Activated CD4-positive, alpha-beta T cell treated with anti-CD3 and anti-CD28 coated beads, Interleukin-2, amount 10 ng/mL, durations not matched to agents 7 days and 5 days (primary cell): ENCODE measurements at regions not wholly inside any gene's neighbourhood (a gene's known extent, or its start where the extent isn't known, plus 50 kb on each side); places are given as distances from the start of the nearest gene placed in this dataset.

ENCODE experiments used
- CTCF ChIA-PET: fragments of 350-600 bp; sonication (Branson Sonifier 250); formaldehyde crosslinking; loops from one replicate; lab custom pipeline; 2021; ENCODE audit warnings: antibody characterized with exemption; lab: Charles Lee
- POLR2A ChIA-PET: fragments of 350-600 bp; sonication (Branson Sonifier 250); formaldehyde crosslinking; loops from one replicate; lab custom pipeline; 2021; ENCODE audit warnings: antibody characterized with exemption; lab: Charles Lee
- DNase-seq: peaks from one replicate; pipeline ENCODE4 v3.0.0-alpha.2; 2020
- H3K27ac Mint-ChIP-seq: one replicate; pipeline ENCODE4 v1.8.0; 2021; ENCODE audit warnings: mild to moderate bottlenecking, moderate library complexity, mixed read lengths
- H3K27me3 Mint-ChIP-seq: one replicate; pipeline ENCODE4 v1.8.0; 2021; ENCODE audit warnings: mixed read lengths
- H3K36me3 Mint-ChIP-seq: one replicate; pipeline ENCODE4 v1.8.0; 2021; ENCODE audit warnings: low read depth, mixed read lengths
- H3K4me1 Mint-ChIP-seq: one replicate; pipeline ENCODE4 v1.8.0; 2021; ENCODE audit warnings: mixed read lengths
- H3K4me3 Mint-ChIP-seq: one replicate; pipeline ENCODE4 v1.8.0; 2021; ENCODE audit warnings: mild to moderate bottlenecking, moderate library complexity, mixed read lengths
- H3K9me3 Mint-ChIP-seq: one replicate; pipeline ENCODE4 v1.8.0; 2021; ENCODE audit warnings: mixed read lengths

- Mint-ChIP-seq H3K27me3 (no peaks in the 10 kb centered on the region), H3K27ac (no peak overlapping the region), H3K4me3 (no peak overlapping the region), H3K9me3 (no peaks in the 10 kb centered on the region), H3K4me1 (no peaks in the 10 kb centered on the region), H3K36me3 (no peaks in the 10 kb centered on the region)
- DNase-seq: no peak
- POLR2A ChIA-PET: no interaction called here
- CTCF ChIA-PET: interaction anchor here (0.6 kb wide), 1 partner anchor 1706 kb away, joined by 4 read pairs; no protein-coding TSS in a partner anchor
Observed at GRCh38 chr13:104895521-104895920, 1639.9 kb downstream of the EFNB2 start.

- Mint-ChIP-seq H3K9me3 (peaks cover 1% of the 10 kb centered on the region), H3K4me3 (no peak overlapping the region), H3K27ac (no peak overlapping the region), H3K27me3 (no peaks in the 10 kb centered on the region), H3K36me3 (no peaks in the 10 kb centered on the region), H3K4me1 (peaks cover 5% of the 10 kb centered on the region)
- ChIA-PET POLR2A (no interaction called here), CTCF (no interaction called here)
- no peak for DNase-seq
Observed at GRCh38 chr13:104875038-104875754, 1660.3 kb downstream of the EFNB2 start.

DNA sequence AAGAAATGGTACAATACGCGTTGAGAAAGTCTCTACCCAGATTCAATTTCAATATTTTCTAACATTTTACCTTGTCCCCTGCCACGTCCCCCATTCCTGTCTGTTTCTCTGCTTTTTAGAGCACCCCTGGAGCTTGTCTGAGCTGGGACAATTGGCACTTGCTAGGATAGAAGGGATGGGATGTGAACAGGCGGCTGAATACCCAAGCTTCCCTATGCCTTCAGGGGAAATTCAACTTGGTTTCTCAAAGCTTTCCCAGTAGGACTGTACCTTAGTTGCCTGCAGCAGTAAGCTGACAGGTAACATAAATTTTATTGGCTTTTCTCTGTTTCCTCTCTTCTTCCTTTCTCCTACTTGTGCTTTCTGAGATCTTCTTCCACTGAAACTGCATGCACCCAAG lies 1663.3 kb downstream of the EFNB2 start:
- DNase-seq: no peak
- peaks cover 9% of the 10 kb centered on the region for H3K9me3 Mint-ChIP-seq
- no peak overlapping the region for H3K4me3 Mint-ChIP-seq
- POLR2A ChIA-PET: interaction anchor here (0.7 kb wide), 1 partner anchor 1954 kb away, joined by 3 read pairs; no protein-coding TSS in a partner anchor
- H3K4me1 Mint-ChIP-seq: peaks cover 15% of the 10 kb centered on the region
- CTCF ChIA-PET: no interaction called here
- no peak overlapping the region for H3K27ac Mint-ChIP-seq
- no peaks in the 10 kb centered on the region for H3K27me3 Mint-ChIP-seq
- no peaks in the 10 kb centered on the region for H3K36me3 Mint-ChIP-seq

DNA sequence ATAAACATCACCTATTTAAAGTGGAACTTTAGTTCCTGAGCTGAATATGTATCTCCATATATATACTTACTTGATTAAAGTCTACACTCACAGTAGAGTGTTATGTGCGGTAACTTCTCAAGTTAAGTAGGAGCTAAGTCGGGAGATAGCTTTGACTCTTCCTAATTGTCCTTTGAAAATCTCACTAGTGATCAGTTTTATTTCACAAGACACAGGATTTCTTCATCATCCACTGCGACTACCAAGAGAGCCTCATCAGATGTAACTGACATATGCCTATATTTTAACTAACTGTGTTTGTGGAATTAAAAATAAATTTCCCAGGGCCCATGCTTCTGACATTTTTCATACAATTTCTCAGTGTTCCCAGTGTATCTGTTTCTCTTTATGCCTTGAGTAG lies 1664.0 kb downstream of the EFNB2 start:
- H3K27me3 Mint-ChIP-seq: no peaks in the 10 kb centered on the region
- POLR2A ChIA-PET: interaction anchor here (0.7 kb wide), 1 partner anchor 1955 kb away, joined by 3 read pairs; no protein-coding TSS in a partner anchor
- peaks cover 9% of the 10 kb centered on the region for H3K9me3 Mint-ChIP-seq
- peaks cover 15% of the 10 kb centered on the region for H3K4me1 Mint-ChIP-seq
- H3K4me3 Mint-ChIP-seq: no peak overlapping the region
- H3K27ac Mint-ChIP-seq: no peak overlapping the region
- no peaks in the 10 kb centered on the region for H3K36me3 Mint-ChIP-seq
- CTCF ChIA-PET: no interaction called here
- no peak for DNase-seq

DNA sequence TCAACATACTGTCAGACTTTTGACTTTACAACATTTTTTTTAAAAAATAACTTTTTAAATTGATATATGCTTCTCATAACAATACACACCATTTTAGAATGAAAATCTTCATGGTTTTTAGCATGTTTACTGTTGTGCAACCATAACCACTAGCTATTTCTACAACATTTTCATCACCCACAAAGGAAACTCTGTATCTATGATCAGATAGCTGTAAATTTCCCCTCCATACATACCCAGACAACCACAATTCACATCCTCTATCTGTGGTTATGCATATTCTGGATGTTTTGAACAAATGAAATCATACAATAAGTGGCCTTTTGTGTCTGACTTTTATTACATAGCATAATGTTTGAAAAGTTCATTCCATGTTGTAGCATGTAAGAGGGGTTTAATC lies 1666.0 kb downstream of the EFNB2 start:
- H3K4me1 Mint-ChIP-seq: peaks cover 12% of the 10 kb centered on the region
- H3K9me3 Mint-ChIP-seq: peaks cover 9% of the 10 kb centered on the region
- no peaks in the 10 kb centered on the region for H3K36me3 Mint-ChIP-seq
- no peak overlapping the region for H3K4me3 Mint-ChIP-seq
- no peaks in the 10 kb centered on the region for H3K27me3 Mint-ChIP-seq
- POLR2A ChIA-PET: no interaction called here
- CTCF ChIA-PET: interaction anchor here (0.5 kb wide), 1 partner anchor 255 kb away, joined by 3 read pairs; no protein-coding TSS in a partner anchor
- no peak overlapping the region for H3K27ac Mint-ChIP-seq
- no peak for DNase-seq

GRCh38 chr13:104868806-104869205 lies 1666.7 kb downstream of the EFNB2 start:
- no peaks in the 10 kb centered on the region for H3K36me3 Mint-ChIP-seq
- POLR2A ChIA-PET: no interaction called here
- no peak overlapping the region for H3K27ac Mint-ChIP-seq
- no peak overlapping the region for H3K4me3 Mint-ChIP-seq
- peaks cover 12% of the 10 kb centered on the region for H3K4me1 Mint-ChIP-seq
- no peak for DNase-seq
- peaks cover 9% of the 10 kb centered on the region for H3K9me3 Mint-ChIP-seq
- CTCF ChIA-PET: interaction anchor here (0.5 kb wide), 1 partner anchor 255 kb away, joined by 3 read pairs; no protein-coding TSS in a partner anchor
- no peaks in the 10 kb centered on the region for H3K27me3 Mint-ChIP-seq

GRCh38 chr13:104855581-104855980 lies 1679.9 kb downstream of the EFNB2 start:
- no peaks in the 10 kb centered on the region for H3K4me1 Mint-ChIP-seq
- H3K27me3 Mint-ChIP-seq: no peaks in the 10 kb centered on the region
- no peak for DNase-seq
- H3K36me3 Mint-ChIP-seq: no peaks in the 10 kb centered on the region
- H3K9me3 Mint-ChIP-seq: no peaks in the 10 kb centered on the region
- ChIA-PET POLR2A (no interaction called here), CTCF (no interaction called here)
- H3K27ac Mint-ChIP-seq: no peak overlapping the region
- no peak overlapping the region for H3K4me3 Mint-ChIP-seq

DNA sequence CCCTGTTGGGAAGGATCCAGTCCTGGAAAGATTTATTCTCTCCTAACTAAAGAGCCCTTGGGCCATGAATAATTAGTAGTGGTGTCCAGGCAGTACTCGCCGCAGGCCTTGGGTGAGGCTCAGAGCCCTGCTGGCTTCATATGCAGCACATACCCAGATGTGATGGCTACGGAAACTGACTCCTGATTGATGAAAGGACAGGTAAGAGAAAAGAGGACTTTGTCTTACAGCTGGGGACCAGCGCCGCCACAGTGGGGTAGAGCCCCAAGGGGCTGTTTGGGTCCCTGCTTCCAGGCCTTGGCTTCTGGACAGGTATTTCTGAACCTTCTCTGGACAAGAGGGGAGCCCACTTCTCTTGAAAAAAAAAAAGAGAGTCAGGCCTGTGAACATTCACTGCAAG lies 1680.8 kb downstream of the EFNB2 start:
- POLR2A ChIA-PET: no interaction called here
- no peak for DNase-seq
- H3K9me3 Mint-ChIP-seq: no peaks in the 10 kb centered on the region
- CTCF ChIA-PET: no interaction called here
- no peaks in the 10 kb centered on the region for H3K27me3 Mint-ChIP-seq
- no peaks in the 10 kb centered on the region for H3K36me3 Mint-ChIP-seq
- H3K27ac Mint-ChIP-seq: no peak overlapping the region
- no peak overlapping the region for H3K4me3 Mint-ChIP-seq
- no peaks in the 10 kb centered on the region for H3K4me1 Mint-ChIP-seq

- H3K9me3 Mint-ChIP-seq: no peaks in the 10 kb centered on the region
- H3K4me1 Mint-ChIP-seq: no peaks in the 10 kb centered on the region
- CTCF ChIA-PET: no interaction called here
- H3K27me3 Mint-ChIP-seq: no peaks in the 10 kb centered on the region
- no peak overlapping the region for H3K27ac Mint-ChIP-seq
- no peaks in the 10 kb centered on the region for H3K36me3 Mint-ChIP-seq
- H3K4me3 Mint-ChIP-seq: no peak overlapping the region
- POLR2A ChIA-PET: no interaction called here
- no peak for DNase-seq
Observed at GRCh38 chr13:104854007-104854406, 1681.5 kb downstream of the EFNB2 start.

DNA sequence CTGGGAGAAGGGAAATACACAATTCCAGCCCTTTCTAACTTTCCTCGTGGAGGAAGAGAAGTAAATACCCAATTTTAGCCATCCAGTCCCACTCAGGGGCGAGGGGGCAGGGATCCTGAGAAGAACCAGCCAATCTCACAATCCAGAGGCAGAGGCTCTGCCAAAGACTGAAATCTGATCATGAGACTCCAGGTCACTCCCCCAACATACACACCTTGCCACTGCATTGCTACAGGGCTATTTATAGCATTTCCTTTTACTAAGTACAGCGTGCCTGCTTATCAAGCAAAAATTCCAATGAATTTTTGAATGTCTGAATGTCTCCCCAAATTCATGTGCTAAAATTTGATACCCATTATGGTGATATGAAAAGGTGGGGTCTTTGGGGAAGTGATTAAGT lies 1687.5 kb downstream of the EFNB2 start:
- H3K9me3 Mint-ChIP-seq: no peaks in the 10 kb centered on the region
- H3K4me3 Mint-ChIP-seq: no peak overlapping the region
- no peaks in the 10 kb centered on the region for H3K27me3 Mint-ChIP-seq
- H3K36me3 Mint-ChIP-seq: no peaks in the 10 kb centered on the region
- no peaks in the 10 kb centered on the region for H3K4me1 Mint-ChIP-seq
- no peak overlapping the region for H3K27ac Mint-ChIP-seq
- ChIA-PET CTCF (no interaction called here), POLR2A (no interaction called here)
- DNase-seq: no peak

DNA sequence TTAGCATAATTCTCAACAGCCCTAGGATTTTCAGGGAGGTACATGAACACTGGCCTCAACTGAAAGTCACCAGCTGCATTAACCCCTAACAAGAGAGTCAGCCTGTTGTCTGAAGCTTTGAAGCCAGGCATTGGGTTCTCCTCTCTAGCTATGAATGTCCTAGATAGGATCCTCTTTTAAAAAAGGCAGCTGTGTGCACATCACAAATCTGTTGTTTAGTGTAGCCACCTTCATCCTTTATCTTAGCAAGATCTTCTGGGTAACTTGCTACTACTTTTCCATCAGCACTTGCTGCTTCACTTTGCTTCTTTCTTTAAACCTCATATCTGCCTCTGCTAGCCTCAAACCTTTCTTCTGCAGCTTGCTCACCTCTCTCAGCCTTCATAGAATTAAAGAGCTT lies 1692.1 kb downstream of the EFNB2 start:
- H3K36me3 Mint-ChIP-seq: no peaks in the 10 kb centered on the region
- no peak overlapping the region for H3K27ac Mint-ChIP-seq
- ChIA-PET POLR2A (no interaction called here), CTCF (no interaction called here)
- no peaks in the 10 kb centered on the region for H3K4me1 Mint-ChIP-seq
- no peak for DNase-seq
- no peaks in the 10 kb centered on the region for H3K9me3 Mint-ChIP-seq
- H3K27me3 Mint-ChIP-seq: no peaks in the 10 kb centered on the region
- no peak overlapping the region for H3K4me3 Mint-ChIP-seq

DNA sequence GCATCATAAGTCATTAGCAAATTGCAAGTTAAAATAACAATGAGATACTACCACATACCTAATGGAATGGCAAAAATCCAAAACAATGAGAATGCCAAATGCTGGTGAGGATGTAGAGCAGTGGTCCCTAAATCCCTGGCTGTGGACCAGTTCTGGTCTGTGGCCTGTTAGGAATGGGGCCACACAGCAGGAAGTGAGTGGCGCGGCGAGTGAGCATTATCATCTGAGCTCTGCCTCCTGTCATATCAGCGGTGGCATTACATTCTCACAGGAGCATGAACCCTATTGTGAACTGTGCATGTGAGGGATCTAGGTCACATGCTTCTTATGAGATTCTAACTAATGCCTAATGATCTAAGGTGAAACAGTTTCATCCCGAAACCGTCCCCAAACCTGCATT lies 1694.4 kb downstream of the EFNB2 start:
- ChIA-PET POLR2A (no interaction called here), CTCF (no interaction called here)
- no peaks in the 10 kb centered on the region for H3K27me3 Mint-ChIP-seq
- DNase-seq: no peak
- H3K36me3 Mint-ChIP-seq: no peaks in the 10 kb centered on the region
- no peaks in the 10 kb centered on the region for H3K9me3 Mint-ChIP-seq
- no peak overlapping the region for H3K4me3 Mint-ChIP-seq
- no peak overlapping the region for H3K27ac Mint-ChIP-seq
- no peaks in the 10 kb centered on the region for H3K4me1 Mint-ChIP-seq

GRCh38 chr13:104837756-104838155 lies 1697.7 kb downstream of the EFNB2 start:
- no peaks in the 10 kb centered on the region for H3K36me3 Mint-ChIP-seq
- H3K4me3 Mint-ChIP-seq: no peak overlapping the region
- H3K9me3 Mint-ChIP-seq: no peaks in the 10 kb centered on the region
- CTCF ChIA-PET: no interaction called here
- H3K27ac Mint-ChIP-seq: no peak overlapping the region
- no peaks in the 10 kb centered on the region for H3K27me3 Mint-ChIP-seq
- DNase-seq: no peak
- no peaks in the 10 kb centered on the region for H3K4me1 Mint-ChIP-seq
- POLR2A ChIA-PET: no interaction called here

DNA sequence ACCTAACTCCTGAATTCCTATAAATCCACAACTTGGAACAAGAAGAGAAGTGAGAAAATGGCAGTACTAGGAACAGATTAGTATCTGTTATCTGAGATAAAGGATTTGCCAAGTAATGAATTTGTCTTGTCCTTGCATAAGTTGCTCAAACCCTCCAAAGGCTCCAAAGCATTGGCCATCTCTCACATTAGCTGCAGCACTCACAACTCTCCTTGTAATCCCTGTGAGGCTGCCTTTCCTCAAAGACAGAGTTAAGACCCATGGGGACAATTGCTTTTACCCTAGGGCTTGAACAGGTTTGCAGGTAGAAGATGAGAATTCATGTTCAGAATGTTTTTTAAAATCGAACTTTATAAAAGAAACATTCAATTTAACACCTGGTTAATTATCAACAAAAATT lies 1702.2 kb downstream of the EFNB2 start:
- H3K27me3 Mint-ChIP-seq: no peaks in the 10 kb centered on the region
- ChIA-PET CTCF (no interaction called here), POLR2A (no interaction called here)
- no peaks in the 10 kb centered on the region for H3K36me3 Mint-ChIP-seq
- DNase-seq: no peak
- no peaks in the 10 kb centered on the region for H3K9me3 Mint-ChIP-seq
- no peak overlapping the region for H3K4me3 Mint-ChIP-seq
- H3K4me1 Mint-ChIP-seq: no peaks in the 10 kb centered on the region
- no peak overlapping the region for H3K27ac Mint-ChIP-seq
